Activated CD4-positive, alpha-beta T cell treated with anti-CD3 and anti-CD28 coated beads for 48 hours (primary cell): ENCODE measurements at regions not wholly inside any gene's neighbourhood (a gene's known extent, or its start where the extent isn't known, plus 50 kb on each side); places are given as distances from the start of the nearest gene placed in this dataset.

Source experiments
- DNase-seq: peaks from one replicate; pipeline ENCODE4 v3.0.0-alpha.2; 2020

- no peak for DNase-seq
Measured at GRCh38 chr2:150887926-150888325, 373.7 kb downstream of the RBM43 start.

DNA sequence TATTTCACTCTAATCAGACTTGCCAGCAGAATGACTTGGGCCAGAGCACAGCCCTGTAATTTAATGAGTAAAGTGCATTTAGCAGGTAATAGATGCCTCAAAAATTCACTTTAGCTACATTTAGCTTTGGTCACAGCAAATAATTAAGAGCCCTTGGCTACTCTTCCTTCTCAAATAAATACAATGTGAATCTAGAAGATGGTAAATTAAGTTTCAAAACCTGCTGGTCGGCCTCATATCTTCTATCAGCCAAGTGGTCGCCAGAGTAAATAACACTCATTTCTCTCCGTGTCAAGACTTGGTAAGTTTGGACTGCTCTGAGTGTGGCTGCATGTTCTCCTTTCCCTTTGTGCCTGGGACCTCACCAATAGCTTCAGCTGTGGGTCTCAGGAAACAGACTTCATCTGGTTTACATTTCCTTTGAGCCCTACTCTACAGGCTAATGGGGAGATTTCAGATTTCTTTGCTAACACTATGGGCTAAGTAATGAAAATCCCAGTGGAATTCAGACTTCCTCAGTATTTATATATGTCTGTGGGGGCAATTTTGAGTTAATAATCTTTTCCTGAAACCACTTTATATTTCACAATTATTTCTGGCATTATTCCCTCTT is 375.8 kb downstream of the RBM43 start:
- DNase-seq: no peak

- DNase-seq: no peak
Measured at GRCh38 chr2:150885236-150885635, 376.4 kb downstream of the RBM43 start.

DNA sequence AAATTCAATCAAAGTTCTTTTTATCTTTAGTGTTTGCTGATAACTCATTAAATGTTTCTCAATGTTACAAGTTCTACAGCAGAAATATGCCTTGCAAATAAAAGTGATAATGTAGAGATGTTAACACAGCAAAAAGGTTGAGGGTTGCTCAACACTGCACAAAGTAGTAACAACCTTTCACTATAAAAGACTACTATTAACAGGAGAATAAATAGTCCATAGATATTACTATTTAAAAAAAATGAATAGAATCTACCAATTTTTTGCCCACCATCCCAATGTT is 378.1 kb downstream of the RBM43 start:
- no peak for DNase-seq

DNA sequence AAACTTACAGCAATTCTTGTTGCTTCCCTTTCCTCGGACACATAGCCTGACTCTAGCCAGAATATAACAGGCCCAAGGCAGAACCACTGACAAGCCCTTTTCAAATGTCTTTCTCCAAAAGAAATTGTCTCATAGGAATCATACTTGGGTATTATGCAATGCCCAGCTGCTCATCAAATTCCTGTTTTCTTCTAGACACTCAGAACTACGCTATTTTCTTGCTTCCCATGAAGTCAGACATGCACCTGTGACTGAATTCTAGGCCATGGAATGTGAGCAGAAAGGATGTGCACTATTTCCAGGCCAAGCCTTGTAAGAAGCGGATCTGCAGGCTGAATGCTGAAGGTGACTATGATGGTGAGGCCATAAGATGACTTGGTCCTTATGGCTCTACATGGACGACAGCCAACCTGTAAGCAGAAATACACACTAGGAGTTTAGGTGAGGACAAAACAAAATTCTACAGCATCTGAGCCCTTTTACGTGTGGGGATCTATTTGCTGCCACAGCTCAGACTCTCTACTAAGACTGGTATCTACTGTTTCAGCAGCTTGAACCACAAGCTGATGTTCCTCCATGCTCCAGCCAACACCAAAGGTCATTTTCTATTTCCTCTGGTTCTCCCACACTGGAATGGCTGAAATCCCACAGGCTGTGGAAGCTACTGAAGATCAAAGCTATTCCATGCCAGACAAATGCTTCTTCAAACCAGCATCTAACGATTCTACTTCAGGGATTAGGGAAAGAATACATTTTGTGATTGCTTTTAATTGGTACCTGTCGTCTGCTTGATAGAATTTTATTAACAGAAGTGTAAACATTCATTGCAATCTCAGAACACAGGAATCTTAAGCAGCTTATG is 378.7 kb downstream of the RBM43 start:
- DNase-seq: no peak

GRCh38 chr2:150880986-150881385 is 380.7 kb downstream of the RBM43 start:
- DNase-seq: no peak

- DNase-seq: peak; percentile 3
Measured at GRCh38 chr2:150878356-150878755, 383.3 kb downstream of the RBM43 start.

DNA sequence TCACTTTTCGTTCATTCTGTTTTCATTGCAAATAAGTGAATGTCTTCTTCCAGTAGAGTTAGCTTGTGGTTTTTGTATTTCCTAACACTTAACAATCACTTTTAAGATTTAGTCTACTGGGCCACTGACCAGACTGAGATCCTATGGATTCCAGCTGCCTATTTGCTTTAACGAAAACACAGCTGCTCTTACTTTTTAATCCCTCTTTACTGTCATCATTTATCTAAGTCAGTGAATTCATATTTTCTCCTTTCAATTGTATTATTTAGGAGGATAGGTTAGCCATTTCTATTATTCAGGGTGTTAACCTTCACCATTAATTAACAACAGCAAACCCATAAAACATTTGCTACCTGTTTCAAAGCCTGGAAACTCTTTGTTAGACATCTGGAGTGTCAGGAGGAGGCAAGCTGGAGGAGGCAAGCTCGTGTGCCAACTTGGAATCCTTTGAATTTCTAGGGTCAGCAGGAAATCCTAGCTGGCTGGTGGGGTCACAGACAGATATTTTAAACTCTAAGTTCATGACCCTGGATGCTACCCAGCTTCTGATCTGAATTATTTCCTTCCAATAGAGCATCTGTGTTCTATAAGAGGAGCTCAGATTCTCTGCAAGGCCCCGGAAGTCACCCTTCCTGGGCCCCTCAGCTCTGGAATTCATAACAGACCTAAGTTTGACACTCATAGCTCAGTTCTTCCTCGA is 385.3 kb downstream of the RBM43 start:
- DNase-seq: no peak

GRCh38 chr2:150873396-150873772 is 385.9 kb upstream of the RND3 start:
- DNase-seq: no peak

DNA sequence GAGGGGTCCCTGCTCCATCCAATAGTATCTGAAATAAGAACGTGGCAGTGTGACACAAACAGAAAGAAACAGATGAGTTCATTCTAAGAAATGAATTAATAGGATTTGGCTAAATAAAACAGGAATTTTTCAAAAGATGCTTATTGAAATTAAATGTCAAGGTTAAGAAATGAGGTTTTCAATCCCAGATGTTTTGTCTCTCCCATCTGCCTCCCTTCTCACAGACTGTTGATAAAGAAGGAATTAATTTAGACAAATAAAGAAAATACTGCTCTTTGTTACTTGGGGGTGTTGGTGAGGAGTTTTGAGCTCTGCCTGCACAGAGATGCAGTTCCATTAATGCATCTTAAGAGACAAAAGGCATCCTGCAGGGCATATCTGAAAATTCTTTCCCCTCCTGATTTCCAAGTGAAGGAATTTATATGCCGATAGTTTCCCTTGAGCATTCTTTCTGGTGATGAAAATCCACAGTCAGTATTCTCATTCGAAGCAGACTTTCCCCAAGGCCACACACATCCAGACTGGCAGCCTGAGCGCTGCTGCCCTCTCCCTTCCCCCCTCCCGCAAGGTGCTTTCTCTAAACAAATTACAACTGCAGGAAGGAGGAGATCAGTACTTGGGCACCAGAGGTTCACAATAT is 385.4 kb upstream of the RND3 start:
- no peak for DNase-seq

DNA sequence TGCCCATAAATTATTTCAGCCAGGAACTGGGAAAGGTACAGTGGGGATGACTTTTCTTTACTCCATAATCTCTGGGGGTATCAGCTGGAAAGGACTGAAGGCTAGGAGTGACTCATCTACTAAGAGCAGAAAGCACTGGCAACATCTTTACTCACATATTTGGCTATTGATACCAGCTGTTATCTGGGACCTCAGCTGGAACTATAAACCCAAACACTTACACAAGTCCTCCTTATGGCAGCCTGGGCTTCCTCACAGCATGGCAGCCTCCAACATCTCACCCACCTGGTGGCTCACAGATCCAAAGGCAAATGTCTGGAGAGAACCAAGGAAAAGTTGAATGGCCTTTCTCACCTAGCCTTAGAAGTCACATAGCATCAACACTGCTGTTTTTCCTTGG is 379.0 kb upstream of the RND3 start:
- DNase-seq: no peak

DNA sequence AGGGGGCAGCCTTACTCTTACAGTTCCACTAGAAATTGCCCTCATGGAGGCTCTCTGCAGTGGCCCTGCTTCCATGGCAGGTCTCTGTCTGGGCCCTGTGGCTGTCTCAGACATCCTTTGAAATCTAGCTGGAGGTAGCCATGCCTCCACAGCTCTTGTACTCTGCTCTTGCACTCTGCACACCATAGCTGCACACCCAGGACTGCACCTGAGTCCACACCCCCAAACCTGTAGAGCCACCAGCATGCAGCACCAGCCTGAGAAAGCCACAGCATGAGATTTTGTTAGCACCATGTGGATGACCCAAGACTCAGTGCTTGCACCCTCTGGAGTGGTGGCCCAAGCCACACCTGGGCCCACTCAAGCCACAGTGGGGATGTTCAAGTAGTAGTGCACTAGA is 376.2 kb upstream of the RND3 start:
- DNase-seq: no peak

- no peak for DNase-seq
Measured at GRCh38 chr2:150860301-150860700, 372.8 kb upstream of the RND3 start.

- no peak for DNase-seq
Measured at GRCh38 chr2:150859877-150860276, 372.4 kb upstream of the RND3 start.

DNA sequence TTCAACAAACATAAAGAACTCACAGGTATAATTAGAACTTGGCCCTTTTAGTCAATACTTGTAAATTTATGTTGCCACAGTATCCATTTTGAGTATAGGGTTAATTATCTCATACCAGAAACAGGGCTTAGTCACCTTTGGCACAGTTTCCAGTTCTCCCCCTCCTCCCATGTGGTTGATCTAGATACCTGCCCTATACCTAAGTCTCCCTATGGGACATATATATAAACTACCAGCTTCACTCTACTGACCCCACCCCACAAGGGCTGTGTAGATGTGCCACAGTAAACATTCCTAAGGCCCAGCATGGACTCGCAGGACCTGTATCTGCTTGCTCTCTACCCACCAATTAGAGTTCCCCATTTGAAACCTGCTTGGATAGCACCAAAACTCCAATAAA is 371.7 kb upstream of the RND3 start:
- DNase-seq: no peak

DNA sequence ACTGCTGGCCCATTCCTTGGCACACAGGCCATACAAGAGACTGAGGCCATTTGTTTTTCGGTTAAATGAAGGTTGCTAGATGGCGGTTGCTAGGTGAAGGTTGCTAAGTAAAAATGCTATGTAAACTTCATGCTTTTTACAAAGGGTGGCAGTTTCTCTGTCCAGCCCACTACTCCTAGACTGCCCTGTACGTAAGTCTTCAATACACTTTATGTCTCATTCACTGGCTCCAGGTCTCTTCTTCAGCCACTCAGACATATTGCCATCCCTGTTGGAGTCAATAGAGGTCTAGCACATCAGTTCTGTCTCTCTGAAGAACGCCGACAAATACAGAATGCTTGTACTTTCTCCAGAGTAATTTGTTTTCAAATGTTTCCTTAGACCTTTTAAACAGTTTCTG is 370.9 kb upstream of the RND3 start:
- no peak for DNase-seq

DNA sequence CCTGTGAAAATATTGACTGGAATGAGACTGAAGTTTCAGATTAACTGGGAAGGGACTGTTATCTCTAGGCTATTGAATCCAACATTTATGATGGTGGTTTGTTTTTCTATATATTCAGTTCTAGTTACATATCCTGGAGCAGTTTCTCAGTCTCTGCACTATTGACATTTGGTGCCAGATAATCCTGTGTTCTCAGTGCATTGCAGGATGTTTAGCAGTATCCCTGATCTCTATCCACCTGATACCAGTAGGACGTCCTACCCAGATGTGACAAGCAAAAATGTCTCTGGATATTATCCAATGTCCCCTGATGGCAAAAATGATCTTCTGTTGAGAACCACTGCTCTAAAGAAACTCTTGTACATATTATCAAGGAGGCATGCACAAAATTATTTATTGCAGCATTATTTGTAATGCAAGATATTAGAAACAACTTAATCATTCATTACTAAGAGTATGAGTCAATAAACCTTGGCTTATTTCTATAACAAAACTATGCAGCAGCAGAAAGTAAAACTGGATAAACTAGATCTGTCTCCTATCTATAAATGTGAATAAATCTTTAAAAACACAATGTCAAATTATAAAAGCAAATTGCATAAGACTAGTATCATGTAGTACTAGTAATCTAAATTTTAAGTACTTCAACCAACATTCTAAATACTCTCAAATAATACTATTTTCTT is 369.3 kb upstream of the RND3 start:
- no peak for DNase-seq

- DNase-seq: no peak
Measured at GRCh38 chr2:150853263-150853662, 365.8 kb upstream of the RND3 start.

- no peak for DNase-seq
Measured at GRCh38 chr2:150850641-150851040, 363.2 kb upstream of the RND3 start.

DNA sequence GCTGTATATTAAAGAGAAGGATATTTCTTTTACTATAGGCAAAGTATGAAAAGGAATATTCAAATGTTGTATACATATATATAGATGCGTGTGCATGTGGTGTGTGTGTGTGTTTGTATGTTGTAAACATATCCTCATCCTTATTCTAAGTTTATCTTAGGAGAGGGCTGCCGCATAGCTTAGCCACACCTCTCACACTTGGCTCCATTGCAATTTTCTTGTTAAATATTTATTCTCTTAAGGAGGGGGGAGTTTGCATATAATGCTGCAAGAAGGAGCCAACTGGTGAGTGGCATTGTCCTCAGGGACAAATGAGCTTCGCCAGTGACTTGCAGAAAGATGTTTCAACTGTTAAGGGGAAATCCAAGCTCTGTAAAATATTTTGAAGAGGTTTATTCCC is 360.1 kb upstream of the RND3 start:
- no peak for DNase-seq

GRCh38 chr2:150846691-150847090 is 359.2 kb upstream of the RND3 start:
- no peak for DNase-seq

GRCh38 chr2:150832686-150833085 is 345.2 kb upstream of the RND3 start:
- DNase-seq: no peak

DNA sequence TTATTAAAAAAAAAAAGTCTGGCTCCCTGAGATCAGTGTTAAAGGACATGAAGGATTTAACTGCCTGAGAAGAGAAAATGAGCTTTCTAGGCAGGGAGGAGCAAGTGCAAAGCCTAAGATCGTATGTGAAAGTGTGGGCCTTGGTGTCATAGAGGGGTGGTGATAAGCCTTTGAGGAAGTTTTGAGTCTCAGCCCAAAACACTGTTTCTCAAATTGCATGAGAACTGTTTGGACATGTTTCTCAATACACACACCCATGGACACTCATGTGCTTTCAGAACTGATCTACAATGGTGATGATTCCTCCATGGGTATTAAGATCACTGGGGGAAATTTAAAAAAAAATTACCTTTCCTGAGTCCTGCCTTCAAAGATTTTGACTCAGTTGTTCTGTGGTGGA is 336.7 kb upstream of the RND3 start:
- DNase-seq: no peak
